Tibial nerve (tissue), 4 donors: ENCODE measurements at regions not wholly inside any gene's neighbourhood (a gene's known extent, or its start where the extent isn't known, plus 50 kb on each side); places are given as distances from the start of the nearest gene placed in this dataset.

Experiments used
- CTCF ChIP-seq, 5 experiments: fragments of 200-600 bp in 3 of 5; fragments of 450-650 bp in 2 of 5; sonication (generic) in 3 of 5; IDR thresholded peaks; one replicate each; pipeline ENCODE4 v1.5.1; 2016 to 2019; ENCODE audit warnings: antibody characterized with exemption in 5 of 5, mild to moderate bottlenecking in 3 of 5, moderate library complexity in 2 of 5
- EP300 ChIP-seq, 2 donors: sonication (generic); formaldehyde crosslinking; IDR thresholded peaks; one replicate each; pipeline ENCODE4 v1.6.1; 2017; ENCODE audit warnings: antibody characterized with exemption in 2 of 2, mild to moderate bottlenecking in 1 of 2
- POLR2A ChIP-seq, 2 donors: fragments of 450-650 bp; IDR thresholded peaks; one replicate each; pipeline ENCODE4 v1.6.1; 2017; ENCODE audit warnings: antibody characterized with exemption in 2 of 2, mild to moderate bottlenecking in 2 of 2, moderate library complexity in 2 of 2

GRCh38 chr13:74966814-74967424, 515.0 kb downstream of the TBC1D4 start:
- no peak for TF ChIP-seq CTCF (IDR thresholded peaks at IDR 0.05)
- no peak for TF ChIP-seq POLR2A (IDR thresholded peaks at IDR 0.05)
- no peak for TF ChIP-seq EP300 (IDR thresholded peaks at IDR 0.05)
